ENCODE measurements at regions not wholly inside any gene's neighbourhood (a gene's known extent, or its start where the extent isn't known, plus 50 kb on each side); places are given as distances from the start of the nearest gene placed in this dataset.
A peak's percentile ranks its signal among the peaks of the same experiment; 100 is the strongest.

DNA sequence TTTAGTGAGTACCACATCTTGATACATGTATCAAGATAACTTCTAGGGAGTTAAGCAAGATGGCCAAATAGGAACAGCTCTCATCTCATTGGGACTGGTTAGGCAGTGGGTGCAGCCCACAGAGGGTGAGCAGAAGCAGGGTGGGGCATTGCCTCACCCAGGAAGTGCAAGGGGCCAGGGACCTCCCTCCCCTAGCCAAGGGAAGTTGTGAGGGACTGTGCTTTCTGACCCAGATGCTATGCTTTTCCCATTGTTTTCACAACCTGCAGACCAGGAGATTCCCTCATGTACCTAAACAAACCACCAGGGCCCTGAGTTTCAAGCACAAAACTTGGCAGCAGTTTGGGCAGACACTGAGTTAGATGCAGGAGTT is 665.0 kb upstream of the CBLB start:
- no peak overlapping the region for H3K4me3 ChIP-seq (ENCODE audit: control insufficient read depth in 1 of 2, extremely low read depth in 1 of 2, low read length in 1 of 2)
- Mint-ChIP-seq H3K27me3 (peaks cover 0 to 3% of the 10 kb centered on the region in 2 donors), H3K27ac (peak overlapping the region in 1 of 2 donors; percentile 8), H3K4me3 (no peak overlapping the region), H3K9me3 (peaks cover 17 to 22% (median 19%) of the 10 kb centered on the region in 3 donors), H3K36me3 (no peaks in the 10 kb centered on the region), H3K4me1 (peaks cover 0 to 20% (median 17%) of the 10 kb centered on the region in 3 donors)
- POLR2A ChIA-PET, result no interaction called here
- peaks cover 0 to 11% of the 10 kb centered on the region in 2 experiments for H3K4me1 ChIP-seq (ENCODE audit: control insufficient read depth in 1 of 2, extremely low read depth in 1 of 2, insufficient read depth in 2 of 2, low read length in 2 of 2)
- H3K9me3 ChIP-seq, result no peaks in the 10 kb centered on the region
- ATAC-seq (replicated peaks in 1 of 4) (peak in 2 of 4 experiments; percentile 10 to 28), DNase-seq (no peak)
- H3K27me3 ChIP-seq (replicated peaks in 1 of 2; ENCODE audit: control insufficient read depth in 2 of 2, extremely low read depth in 1 of 2, insufficient read depth in 2 of 2, low read length in 1 of 2), result no peaks in the 10 kb centered on the region
- no peak overlapping the region for H3K27ac ChIP-seq (ENCODE audit: low read length)
- CTCF ChIA-PET, result no interaction called here
- no peaks in the 10 kb centered on the region for H3K36me3 ChIP-seq (ENCODE audit: control insufficient read depth in 2 of 2, extremely low read depth in 1 of 2, insufficient read depth in 1 of 2, low read length in 1 of 2)

DNA sequence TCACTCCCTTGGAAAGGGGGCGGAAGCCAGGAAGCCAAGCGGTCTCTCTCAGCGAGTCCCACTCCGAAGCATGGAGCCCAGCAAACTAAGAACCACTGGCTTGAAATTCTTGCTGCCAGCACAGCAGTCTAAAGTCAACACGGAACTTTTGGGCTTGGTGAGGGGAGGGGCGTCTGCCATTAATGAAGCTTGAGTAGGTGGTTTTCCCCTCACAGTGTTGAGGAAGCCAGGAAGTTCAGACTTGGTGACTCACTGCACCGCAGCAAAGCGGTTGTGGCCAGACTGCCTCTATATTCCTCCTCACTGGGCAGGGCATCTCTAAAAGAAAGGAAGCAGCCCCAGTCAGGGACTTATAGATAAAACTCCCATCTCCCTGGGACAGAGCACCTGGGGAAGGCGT is 665.4 kb upstream of the CBLB start:
- H3K4me1 Mint-ChIP-seq, result peaks cover 0 to 20% (median 17%) of the 10 kb centered on the region in 3 donors
- H3K27ac Mint-ChIP-seq, result peak overlapping the region in 1 of 2 donors; percentile 8
- Histone ChIP-seq H3K4me3 (ENCODE audit: control insufficient read depth in 1 of 2, extremely low read depth in 1 of 2, low read length in 1 of 2) (no peak overlapping the region), H3K36me3 (ENCODE audit: control insufficient read depth in 2 of 2, extremely low read depth in 1 of 2, insufficient read depth in 1 of 2, low read length in 1 of 2) (no peaks in the 10 kb centered on the region), H3K27ac (ENCODE audit: low read length) (no peak overlapping the region), H3K9me3 (no peaks in the 10 kb centered on the region), H3K4me1 (ENCODE audit: control insufficient read depth in 1 of 2, extremely low read depth in 1 of 2, insufficient read depth in 2 of 2, low read length in 2 of 2) (peaks cover 0 to 11% of the 10 kb centered on the region in 2 experiments), H3K27me3 (replicated peaks in 1 of 2; ENCODE audit: control insufficient read depth in 2 of 2, extremely low read depth in 1 of 2, insufficient read depth in 2 of 2, low read length in 1 of 2) (no peaks in the 10 kb centered on the region)
- H3K36me3 Mint-ChIP-seq, result no peaks in the 10 kb centered on the region
- ATAC-seq (replicated peaks in 1 of 4), result peak; percentile 85 to 99 (median 92)
- H3K4me3 Mint-ChIP-seq, result no peak overlapping the region
- ChIA-PET POLR2A (interaction anchor here in 1 of 2 donors (0.6 kb wide), 1 partner anchor 1431 kb away, joined by 3 read pairs; no protein-coding TSS in a partner anchor), CTCF (no interaction called here)
- peaks cover 17 to 22% (median 19%) of the 10 kb centered on the region in 3 donors for H3K9me3 Mint-ChIP-seq
- peaks cover 0 to 3% of the 10 kb centered on the region in 2 donors for H3K27me3 Mint-ChIP-seq
- peak in 33 of 35 experiments; percentile 1 to 66 (median 21) for DNase-seq
- 64% methylated on average over 6 of the region's 9 CpGs for WGBS (ENCODE audit: insufficient coverage)

DNA sequence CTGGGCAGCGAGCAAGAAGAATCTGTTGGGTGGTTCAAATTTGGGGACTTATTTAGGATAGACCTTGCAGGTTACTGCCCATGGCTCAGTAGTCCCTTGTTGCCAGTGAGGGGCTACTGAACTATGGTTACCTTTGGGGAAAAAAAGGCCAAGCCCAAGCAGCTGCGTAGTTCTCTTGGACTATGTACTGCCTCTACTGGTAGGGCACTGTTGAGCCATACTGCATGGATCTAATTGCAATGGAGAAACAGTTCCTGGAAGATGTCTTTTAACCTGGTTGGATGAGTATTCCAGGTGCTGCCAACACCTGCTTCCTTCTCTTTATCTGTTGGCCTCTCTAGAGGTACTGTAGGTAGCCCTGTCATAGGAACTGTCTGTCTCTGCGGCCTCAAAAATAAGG is 671.9 kb upstream of the CBLB start:
- no peaks in the 10 kb centered on the region for H3K36me3 ChIP-seq (ENCODE audit: control insufficient read depth in 2 of 2, extremely low read depth in 1 of 2, insufficient read depth in 1 of 2, low read length in 1 of 2)

DNA sequence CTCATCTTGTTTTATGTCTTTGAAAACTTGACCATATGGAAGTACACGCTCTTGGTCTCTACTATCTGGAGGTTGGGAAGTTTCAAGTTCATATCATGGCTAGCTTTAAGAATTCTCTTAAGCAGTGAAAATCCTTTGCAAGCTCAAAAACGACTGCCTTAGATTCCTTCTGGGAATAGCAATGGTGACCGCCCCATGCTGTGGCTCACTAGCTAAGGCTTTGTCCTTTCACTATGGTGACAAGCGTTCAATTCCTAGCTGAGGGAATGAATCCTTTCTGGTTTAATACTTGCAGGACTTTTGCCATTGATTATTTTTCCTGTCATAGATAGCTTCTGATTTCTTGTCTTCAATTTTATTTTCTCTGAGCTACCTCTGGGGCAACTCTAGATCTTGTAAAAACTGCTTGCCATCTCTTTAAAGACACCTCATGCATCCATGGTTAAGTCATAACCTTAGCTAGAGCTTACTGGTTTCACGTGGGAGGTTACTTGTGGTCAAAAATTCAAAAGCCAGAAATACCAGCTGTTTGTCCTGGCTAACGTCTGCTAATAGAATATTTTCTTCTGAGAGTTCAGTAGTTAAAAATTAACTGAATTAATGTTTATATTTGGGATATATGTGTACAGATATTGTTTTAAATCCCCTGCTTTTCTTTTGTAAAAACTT is 673.4 kb upstream of the CBLB start:
- ChIA-PET POLR2A (interaction anchor here (0.6 kb wide), 2 partner anchors 63 to 359 kb away, joined by 3 read pairs; no protein-coding TSS in a partner anchor), CTCF (interaction anchor here in 1 of 2 donors (0.6 to 0.7 kb wide), 2 partner anchors 247 to 1299 kb away, joined by 4 to 10 read pairs; no protein-coding TSS in a partner anchor)
- H3K27me3 ChIP-seq (replicated peaks in 1 of 2; ENCODE audit: control insufficient read depth in 2 of 2, extremely low read depth in 1 of 2, insufficient read depth in 2 of 2, low read length in 1 of 2), result no peaks in the 10 kb centered on the region

More for the DNA sequence above, 671.9 kb upstream of the CBLB start:
- no peak overlapping the region for H3K27ac Mint-ChIP-seq
- no peaks in the 10 kb centered on the region for H3K9me3 ChIP-seq
- H3K4me3 ChIP-seq (ENCODE audit: control insufficient read depth in 1 of 2, extremely low read depth in 1 of 2, low read length in 1 of 2), result no peak overlapping the region
- H3K4me1 Mint-ChIP-seq, result no peaks in the 10 kb centered on the region
- ChIA-PET POLR2A (no interaction called here), CTCF (no interaction called here)
- no peaks in the 10 kb centered on the region for H3K36me3 Mint-ChIP-seq
- H3K9me3 Mint-ChIP-seq, result peaks cover 8 to 19% (median 16%) of the 10 kb centered on the region in 3 donors
- ATAC-seq (replicated peaks in 1 of 4) (no peak), DNase-seq (no peak)
- H3K4me3 Mint-ChIP-seq, result no peak overlapping the region
- WGBS (ENCODE audit: insufficient coverage), result 100% methylated on average over 1 of the region's 3 CpGs
- H3K4me1 ChIP-seq (ENCODE audit: control insufficient read depth in 1 of 2, extremely low read depth in 1 of 2, insufficient read depth in 2 of 2, low read length in 2 of 2), result no peaks in the 10 kb centered on the region
- H3K27me3 ChIP-seq (replicated peaks in 1 of 2; ENCODE audit: control insufficient read depth in 2 of 2, extremely low read depth in 1 of 2, insufficient read depth in 2 of 2, low read length in 1 of 2), result no peaks in the 10 kb centered on the region
- no peak overlapping the region for H3K27ac ChIP-seq (ENCODE audit: low read length)
- no peaks in the 10 kb centered on the region for H3K27me3 Mint-ChIP-seq

DNA sequence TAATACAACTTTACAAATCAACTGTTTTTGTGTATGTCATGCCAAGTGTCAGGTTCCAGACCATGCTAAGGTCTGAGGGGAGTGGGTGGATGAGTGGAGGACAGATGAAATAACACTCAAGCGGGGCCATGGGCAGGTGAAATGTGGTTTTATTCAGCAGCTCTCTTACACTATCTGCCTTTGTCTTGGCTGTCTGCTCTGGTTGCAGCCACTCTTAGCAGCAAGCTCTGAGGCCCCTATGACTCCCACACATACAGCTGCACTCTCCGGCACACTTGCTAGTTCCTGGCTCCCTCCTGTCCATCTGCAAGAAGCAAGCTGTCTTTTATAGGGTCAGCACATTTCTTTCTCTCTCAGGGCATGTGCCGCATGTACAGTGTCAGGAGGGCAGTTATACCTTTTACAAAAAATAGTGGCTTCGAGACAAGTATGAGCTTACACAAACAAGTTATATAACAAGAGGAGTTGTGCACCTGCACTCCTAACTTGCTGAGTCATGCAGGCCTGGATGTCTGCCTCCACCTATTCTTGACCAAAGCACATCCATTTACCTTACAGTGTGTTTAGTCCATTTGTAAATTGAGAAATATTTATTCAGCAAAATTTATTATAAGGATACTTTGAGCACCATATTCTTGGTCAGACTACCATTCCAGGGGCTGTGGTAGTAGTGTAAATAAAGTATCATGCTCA is 683.7 kb upstream of the CBLB start:
- H3K4me1 ChIP-seq (ENCODE audit: control insufficient read depth in 1 of 2, extremely low read depth in 1 of 2, insufficient read depth in 2 of 2, low read length in 2 of 2), result no peaks in the 10 kb centered on the region
- H3K36me3 Mint-ChIP-seq, result no peaks in the 10 kb centered on the region
- 90% methylated on average over 2 of the region's 4 CpGs for WGBS (ENCODE audit: insufficient coverage)
- H3K27ac ChIP-seq (ENCODE audit: low read length), result no peak overlapping the region
- H3K9me3 ChIP-seq, result no peaks in the 10 kb centered on the region
- H3K9me3 Mint-ChIP-seq, result peaks cover 0 to 4% (median 0%) of the 10 kb centered on the region in 3 donors
- H3K27me3 ChIP-seq (replicated peaks in 1 of 2; ENCODE audit: control insufficient read depth in 2 of 2, extremely low read depth in 1 of 2, insufficient read depth in 2 of 2, low read length in 1 of 2), result no peaks in the 10 kb centered on the region
- no peak overlapping the region for H3K4me3 ChIP-seq (ENCODE audit: control insufficient read depth in 1 of 2, extremely low read depth in 1 of 2, low read length in 1 of 2)
- ATAC-seq (replicated peaks in 1 of 4) (no peak), DNase-seq (no peak)
- H3K36me3 ChIP-seq (ENCODE audit: control insufficient read depth in 2 of 2, extremely low read depth in 1 of 2, insufficient read depth in 1 of 2, low read length in 1 of 2), result no peaks in the 10 kb centered on the region
- POLR2A ChIA-PET, result no interaction called here
- H3K27me3 Mint-ChIP-seq, result no peaks in the 10 kb centered on the region
- no peak overlapping the region for H3K4me3 Mint-ChIP-seq
- no peak overlapping the region for H3K27ac Mint-ChIP-seq
- CTCF ChIA-PET, result no interaction called here
- no peaks in the 10 kb centered on the region for H3K4me1 Mint-ChIP-seq

More for the DNA sequence above, 673.4 kb upstream of the CBLB start:
- H3K4me1 ChIP-seq (ENCODE audit: control insufficient read depth in 1 of 2, extremely low read depth in 1 of 2, insufficient read depth in 2 of 2, low read length in 2 of 2), result no peaks in the 10 kb centered on the region
- WGBS (ENCODE audit: insufficient coverage), result 45% methylated on average over 4 of the region's 6 CpGs
- Mint-ChIP-seq H3K36me3 (no peaks in the 10 kb centered on the region), H3K27ac (no peak overlapping the region), H3K27me3 (no peaks in the 10 kb centered on the region), H3K4me1 (no peaks in the 10 kb centered on the region), H3K4me3 (no peak overlapping the region), H3K9me3 (peaks cover 0 to 17% (median 13%) of the 10 kb centered on the region in 3 donors)
- H3K36me3 ChIP-seq (ENCODE audit: control insufficient read depth in 2 of 2, extremely low read depth in 1 of 2, insufficient read depth in 1 of 2, low read length in 1 of 2), result no peaks in the 10 kb centered on the region
- no peak overlapping the region for H3K4me3 ChIP-seq (ENCODE audit: control insufficient read depth in 1 of 2, extremely low read depth in 1 of 2, low read length in 1 of 2)
- H3K27ac ChIP-seq (ENCODE audit: low read length), result no peak overlapping the region
- no peak for ATAC-seq (replicated peaks in 1 of 4)
- H3K9me3 ChIP-seq, result no peaks in the 10 kb centered on the region
- no peak for DNase-seq

DNA sequence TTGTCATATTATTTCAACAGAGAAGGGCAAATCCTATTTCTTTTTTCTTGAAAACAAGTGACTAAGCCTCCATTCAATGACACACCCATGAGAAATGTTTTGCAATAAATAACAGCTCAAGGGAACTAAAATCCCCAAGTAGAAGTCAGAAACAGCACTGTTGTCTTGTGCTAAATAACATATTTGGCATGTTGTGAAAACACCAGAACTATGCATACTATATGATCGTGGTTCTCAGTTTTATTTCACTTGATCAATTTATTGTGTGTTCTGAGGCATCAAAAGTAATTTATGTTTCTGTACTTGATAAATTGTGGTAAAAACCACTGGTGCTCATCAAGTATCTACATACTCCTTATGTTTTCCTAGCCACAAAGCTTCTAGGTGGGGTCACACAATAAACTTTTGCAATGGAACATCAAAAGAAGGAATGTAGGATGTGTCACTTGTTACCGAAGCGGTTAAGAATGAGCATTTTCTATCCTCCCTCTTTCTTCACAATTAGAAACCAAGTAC is 691.7 kb upstream of the CBLB start:
- Mint-ChIP-seq H3K9me3 (no peaks in the 10 kb centered on the region), H3K4me1 (no peaks in the 10 kb centered on the region), H3K4me3 (no peak overlapping the region), H3K27ac (no peak overlapping the region), H3K27me3 (no peaks in the 10 kb centered on the region), H3K36me3 (no peaks in the 10 kb centered on the region)
- Histone ChIP-seq H3K4me1 (ENCODE audit: control insufficient read depth in 1 of 2, extremely low read depth in 1 of 2, insufficient read depth in 2 of 2, low read length in 2 of 2) (no peaks in the 10 kb centered on the region), H3K27ac (ENCODE audit: low read length) (no peak overlapping the region), H3K36me3 (ENCODE audit: control insufficient read depth in 2 of 2, extremely low read depth in 1 of 2, insufficient read depth in 1 of 2, low read length in 1 of 2) (no peaks in the 10 kb centered on the region), H3K27me3 (replicated peaks in 1 of 2; ENCODE audit: control insufficient read depth in 2 of 2, extremely low read depth in 1 of 2, insufficient read depth in 2 of 2, low read length in 1 of 2) (no peaks in the 10 kb centered on the region), H3K9me3 (no peaks in the 10 kb centered on the region), H3K4me3 (ENCODE audit: control insufficient read depth in 1 of 2, extremely low read depth in 1 of 2, low read length in 1 of 2) (no peak overlapping the region)
- ChIA-PET POLR2A (no interaction called here), CTCF (no interaction called here)
- DNase-seq, result no peak
- no peak for ATAC-seq (replicated peaks in 1 of 4)
- no CpG with 5 or more reads among the region's 3 CpGs for WGBS (ENCODE audit: insufficient coverage)
